Naive thymus-derived CD4-positive, alpha-beta T cell (primary cell): ENCODE measurements at regions not wholly inside any gene's neighbourhood (a gene's known extent, or its start where the extent isn't known, plus 50 kb on each side); places are given as distances from the start of the nearest gene placed in this dataset.

ENCODE experiments used
- ATAC-seq: fragments of 150-1000 bp; cut with Tn5 transposase; 2 replicates; pipeline ENCODE4 v1.10.0; 2021; ENCODE audit warnings: mild to moderate bottlenecking, moderate library complexity
- CTCF ChIA-PET: fragments of 350-600 bp; sonication (Branson Sonifier 250); formaldehyde crosslinking; loops from one replicate; lab custom pipeline; 2021; ENCODE audit warnings: antibody characterized with exemption; lab: Charles Lee
- POLR2A ChIA-PET: fragments of 350-600 bp; sonication (Branson Sonifier 250); formaldehyde crosslinking; loops from one replicate; lab custom pipeline; 2021; ENCODE audit warnings: antibody characterized with exemption, inconsistent platforms; lab: Charles Lee
- DNase-seq, 9 donors: peaks; one replicate each; pipeline versions ENCODE4 v3.0.0 to v3.0.0-alpha.2; 2020 to 2022; ENCODE audit warnings: mixed read lengths in 1 of 9
- H3K27ac ChIP-seq: one replicate; pipeline ENCODE4 v1.7.0; 2013; ENCODE audit warnings: mild to moderate bottlenecking, low read depth, low read length, moderate library complexity
- H3K27me3 ChIP-seq, 2 donors: one replicate each; pipeline ENCODE4 v1.7.0; 2013; ENCODE audit warnings: low read length in 2 of 2, mild to moderate bottlenecking in 2 of 2, moderate library complexity in 2 of 2; ENCODE audit not compliant: control insufficient read depth in 2 of 2, insufficient read depth in 2 of 2
- H3K36me3 ChIP-seq, 3 experiments: 1 replicate in 2 of 3; 2 replicates in 1 of 3; pipeline ENCODE4 v1.7.0; 2013; ENCODE audit warnings: low read length in 3 of 3, mild to moderate bottlenecking in 3 of 3, moderate library complexity in 1 of 3; ENCODE audit not compliant: insufficient read depth in 3 of 3, control insufficient read depth in 2 of 3
- H3K4me1 ChIP-seq, 2 donors: one replicate each; pipeline ENCODE4 v1.7.0; 2013; ENCODE audit warnings: low read length in 2 of 2, mild to moderate bottlenecking in 2 of 2, moderate library complexity in 1 of 2; ENCODE audit not compliant: control insufficient read depth in 2 of 2, insufficient read depth in 2 of 2
- H3K4me3 ChIP-seq: 2 replicates; pipeline ENCODE4 v1.7.0; 2013; ENCODE audit warnings: mild to moderate bottlenecking, low read length
- H3K9me3 ChIP-seq, 3 experiments: 1 replicate in 2 of 3; 2 replicates in 1 of 3; pipeline ENCODE4 v1.7.0; 2013; ENCODE audit warnings: low read length in 3 of 3; ENCODE audit not compliant: control insufficient read depth in 2 of 3
- H3K27ac Mint-ChIP-seq, 9 donors: one replicate each; pipeline ENCODE4 v1.8.0; 2020 to 2022; ENCODE audit warnings: mixed read lengths in 9 of 9, mild to moderate bottlenecking in 8 of 9, moderate library complexity in 5 of 9, inconsistent platforms in 2 of 9
- H3K27me3 Mint-ChIP-seq, 5 donors: one replicate each; pipeline ENCODE4 v1.8.0; 2021 to 2022; ENCODE audit warnings: mixed read lengths in 5 of 5, mild to moderate bottlenecking in 1 of 5
- H3K36me3 Mint-ChIP-seq, 5 donors: one replicate each; pipeline ENCODE4 v1.8.0; 2020 to 2022; ENCODE audit warnings: mixed read lengths in 5 of 5, mild to moderate bottlenecking in 3 of 5, inconsistent platforms in 1 of 5
- H3K4me1 Mint-ChIP-seq, 7 donors: one replicate each; pipeline ENCODE4 v1.8.0; 2020 to 2022; ENCODE audit warnings: mixed read lengths in 7 of 7, mild to moderate bottlenecking in 3 of 7, inconsistent platforms in 1 of 7
- H3K4me3 Mint-ChIP-seq, 10 donors: one replicate each; pipeline ENCODE4 v1.8.0; 2020 to 2022; ENCODE audit warnings: mild to moderate bottlenecking in 10 of 10, mixed read lengths in 10 of 10, moderate library complexity in 6 of 10, inconsistent platforms in 2 of 10
- H3K9me3 Mint-ChIP-seq, 11 donors: one replicate each; pipeline ENCODE4 v1.8.0; 2020 to 2022; ENCODE audit warnings: mixed read lengths in 11 of 11, mild to moderate bottlenecking in 4 of 11, inconsistent platforms in 1 of 11, moderate library complexity in 1 of 11
- intact Hi-C, 2 donors: fragments of 100-400 bp; cut with micrococcal nuclease; formaldehyde crosslinking; loops; one replicate each; pipeline ENCODE4 v1.15.1; 2023

- DNase-seq (no peak), ATAC-seq (no peak)
- Histone ChIP-seq H3K27ac (no peak overlapping the region), H3K27me3 (no peaks in the 10 kb centered on the region), H3K36me3 (no peaks in the 10 kb centered on the region), H3K9me3 (no peaks in the 10 kb centered on the region), H3K4me1 (no peaks in the 10 kb centered on the region), H3K4me3 (no peak overlapping the region)
- Mint-ChIP-seq H3K27me3 (peaks cover 0 to 11% (median 6%) of the 10 kb centered on the region in 5 donors), H3K4me3 (no peak overlapping the region), H3K9me3 (peaks cover 0 to 3% (median 0%) of the 10 kb centered on the region in 11 donors), H3K4me1 (no peaks in the 10 kb centered on the region), H3K36me3 (no peaks in the 10 kb centered on the region), H3K27ac (no peak overlapping the region)
- intact Hi-C loops = no loop called here
- ChIA-PET CTCF (no interaction called here), POLR2A (no interaction called here)
Measured at GRCh38 chr18:68583685-68584084, 131.2 kb downstream of the TMX3 start.

- H3K27ac Mint-ChIP-seq = no peak overlapping the region
- ATAC-seq = no peak
- intact Hi-C loops = no loop called here
- DNase-seq = no peak
- ChIA-PET CTCF (no interaction called here), POLR2A (no interaction called here)
- no peaks in the 10 kb centered on the region for H3K27me3 ChIP-seq
- H3K9me3 Mint-ChIP-seq = peaks cover 0 to 10% (median 3%) of the 10 kb centered on the region in 11 donors
- H3K4me3 ChIP-seq = no peak overlapping the region
- H3K36me3 Mint-ChIP-seq = no peaks in the 10 kb centered on the region
- H3K4me1 Mint-ChIP-seq = no peaks in the 10 kb centered on the region
- H3K27me3 Mint-ChIP-seq = peaks cover 0 to 5% (median 0%) of the 10 kb centered on the region in 5 donors
- no peak overlapping the region for H3K27ac ChIP-seq
- H3K36me3 ChIP-seq = no peaks in the 10 kb centered on the region
- no peak overlapping the region for H3K4me3 Mint-ChIP-seq
- H3K9me3 ChIP-seq = no peaks in the 10 kb centered on the region
- no peaks in the 10 kb centered on the region for H3K4me1 ChIP-seq
Measured at GRCh38 chr18:68574311-68574710, 140.6 kb downstream of the TMX3 start.

- H3K4me1 Mint-ChIP-seq = no peaks in the 10 kb centered on the region
- Histone ChIP-seq H3K4me1 (no peaks in the 10 kb centered on the region), H3K4me3 (no peak overlapping the region), H3K36me3 (no peaks in the 10 kb centered on the region), H3K9me3 (no peaks in the 10 kb centered on the region), H3K27me3 (no peaks in the 10 kb centered on the region), H3K27ac (no peak overlapping the region)
- H3K27ac Mint-ChIP-seq = no peak overlapping the region
- intact Hi-C loops = no loop called here
- CTCF ChIA-PET = interaction anchor here (1.3 kb wide), 1 partner anchor 9 kb away, joined by 9 read pairs; no protein-coding TSS in a partner anchor
- H3K9me3 Mint-ChIP-seq = peaks cover 0 to 10% (median 3%) of the 10 kb centered on the region in 11 donors
- POLR2A ChIA-PET = no interaction called here
- no peak overlapping the region for H3K4me3 Mint-ChIP-seq
- no peaks in the 10 kb centered on the region for H3K36me3 Mint-ChIP-seq
- H3K27me3 Mint-ChIP-seq = peaks cover 0 to 20% (median 5%) of the 10 kb centered on the region in 5 donors
- no peak for ATAC-seq
- DNase-seq = no peak
Measured at GRCh38 chr18:68569936-68570335, 145.0 kb downstream of the TMX3 start.

GRCh38 chr18:68568364-68569155, 146.3 kb downstream of the TMX3 start:
- Mint-ChIP-seq H3K4me1 (no peaks in the 10 kb centered on the region), H3K4me3 (no peak overlapping the region), H3K27ac (no peak overlapping the region), H3K27me3 (peaks cover 0 to 20% (median 5%) of the 10 kb centered on the region in 5 donors), H3K36me3 (no peaks in the 10 kb centered on the region), H3K9me3 (peaks cover 0 to 16% (median 3%) of the 10 kb centered on the region in 11 donors)
- Histone ChIP-seq H3K27ac (no peak overlapping the region), H3K4me1 (no peaks in the 10 kb centered on the region), H3K9me3 (no peaks in the 10 kb centered on the region), H3K4me3 (no peak overlapping the region), H3K36me3 (no peaks in the 10 kb centered on the region), H3K27me3 (no peaks in the 10 kb centered on the region)
- ATAC-seq = no peak
- ChIA-PET CTCF (no interaction called here), POLR2A (no interaction called here)
- DNase-seq = no peak
- intact Hi-C loops = no loop called here

GRCh38 chr18:68566991-68567390, 147.9 kb downstream of the TMX3 start:
- ATAC-seq = no peak
- no peak overlapping the region for H3K27ac Mint-ChIP-seq
- peaks cover 0 to 20% (median 5%) of the 10 kb centered on the region in 5 donors for H3K27me3 Mint-ChIP-seq
- Histone ChIP-seq H3K4me1 (no peaks in the 10 kb centered on the region), H3K4me3 (no peak overlapping the region), H3K27me3 (no peaks in the 10 kb centered on the region), H3K27ac (no peak overlapping the region), H3K36me3 (no peaks in the 10 kb centered on the region), H3K9me3 (no peaks in the 10 kb centered on the region)
- H3K4me1 Mint-ChIP-seq = no peaks in the 10 kb centered on the region
- no peaks in the 10 kb centered on the region for H3K36me3 Mint-ChIP-seq
- ChIA-PET CTCF (no interaction called here), POLR2A (no interaction called here)
- H3K9me3 Mint-ChIP-seq = peaks cover 0 to 16% (median 2%) of the 10 kb centered on the region in 11 donors
- no peak for DNase-seq
- intact Hi-C loops = no loop called here
- H3K4me3 Mint-ChIP-seq = no peak overlapping the region

GRCh38 chr18:68564961-68565360, 149.9 kb downstream of the TMX3 start:
- H3K36me3 Mint-ChIP-seq = no peaks in the 10 kb centered on the region
- H3K27ac Mint-ChIP-seq = no peak overlapping the region
- no peak for DNase-seq
- no peak for ATAC-seq
- no peaks in the 10 kb centered on the region for H3K36me3 ChIP-seq
- peaks cover 0 to 15% (median 5%) of the 10 kb centered on the region in 5 donors for H3K27me3 Mint-ChIP-seq
- no peaks in the 10 kb centered on the region for H3K27me3 ChIP-seq
- H3K27ac ChIP-seq = no peak overlapping the region
- H3K4me3 ChIP-seq = no peak overlapping the region
- POLR2A ChIA-PET = no interaction called here
- H3K4me1 ChIP-seq = no peaks in the 10 kb centered on the region
- CTCF ChIA-PET = no interaction called here
- no peaks in the 10 kb centered on the region for H3K9me3 ChIP-seq
- intact Hi-C loops = no loop called here
- H3K9me3 Mint-ChIP-seq = peaks cover 0 to 10% (median 0%) of the 10 kb centered on the region in 11 donors
- H3K4me3 Mint-ChIP-seq = no peak overlapping the region
- no peaks in the 10 kb centered on the region for H3K4me1 Mint-ChIP-seq

- peaks cover 0 to 15% (median 4%) of the 10 kb centered on the region in 5 donors for H3K27me3 Mint-ChIP-seq
- no peaks in the 10 kb centered on the region for H3K27me3 ChIP-seq
- intact Hi-C loops = no loop called here
- H3K27ac ChIP-seq = no peak overlapping the region
- no peaks in the 10 kb centered on the region for H3K36me3 Mint-ChIP-seq
- H3K9me3 Mint-ChIP-seq = peaks cover 0 to 10% (median 0%) of the 10 kb centered on the region in 11 donors
- ChIA-PET POLR2A (no interaction called here), CTCF (no interaction called here)
- DNase-seq = no peak
- no peaks in the 10 kb centered on the region for H3K9me3 ChIP-seq
- no peaks in the 10 kb centered on the region for H3K4me1 Mint-ChIP-seq
- no peak for ATAC-seq
- H3K4me3 ChIP-seq = no peak overlapping the region
- H3K27ac Mint-ChIP-seq = no peak overlapping the region
- H3K4me3 Mint-ChIP-seq = no peak overlapping the region
- no peaks in the 10 kb centered on the region for H3K36me3 ChIP-seq
- H3K4me1 ChIP-seq = no peaks in the 10 kb centered on the region
Measured at GRCh38 chr18:68564351-68564750, 150.6 kb downstream of the TMX3 start.
